HEK293 (cell line): ENCODE measurements at regions not wholly inside any gene's neighbourhood (a gene's known extent, or its start where the extent isn't known, plus 50 kb on each side); places are given as distances from the start of the nearest gene placed in this dataset.

Source experiments
- HIC1 ChIP-seq: fragments of 450-650 bp; formaldehyde crosslinking; IDR thresholded peaks from 2 replicates; pipeline ENCODE4 v1.5.1; 2016; ENCODE audit warnings: missing biosample characterization, missing genetic modification characterization
- KLF8 ChIP-seq: fragments of 450-650 bp; formaldehyde crosslinking; IDR thresholded peaks from 2 replicates; pipeline ENCODE4 v1.5.1; 2016; ENCODE audit warnings: missing biosample characterization, missing genetic modification characterization
- PRDM1 ChIP-seq: fragments of 450-650 bp; formaldehyde crosslinking; IDR thresholded peaks from 2 replicates; pipeline ENCODE4; 2016; ENCODE audit warnings: missing biosample characterization, missing genetic modification characterization
- PRDM2 ChIP-seq: fragments of 450-650 bp; formaldehyde crosslinking; IDR thresholded peaks from 2 replicates; pipeline ENCODE4 v1.5.1; 2016; ENCODE audit warnings: missing biosample characterization, missing genetic modification characterization, borderline replicate concordance
- SP2 ChIP-seq: fragments of 450-650 bp; formaldehyde crosslinking; IDR thresholded peaks from 2 replicates; pipeline ENCODE4 v1.5.1; 2016; ENCODE audit warnings: missing biosample characterization, missing genetic modification characterization
- TSHZ1 ChIP-seq: fragments of 450-650 bp; formaldehyde crosslinking; IDR thresholded peaks from 2 replicates; pipeline ENCODE4 v1.5.1; 2016; ENCODE audit warnings: missing biosample characterization, missing genetic modification characterization, borderline replicate concordance
- ZBTB10 ChIP-seq: fragments of 450-650 bp; formaldehyde crosslinking; IDR thresholded peaks from 2 replicates; pipeline ENCODE4 v1.5.1; 2016; ENCODE audit warnings: missing biosample characterization, missing genetic modification characterization
- ZBTB6 ChIP-seq: fragments of 450-650 bp; formaldehyde crosslinking; IDR thresholded peaks from 2 replicates; pipeline ENCODE4 v1.5.1; 2017; ENCODE audit warnings: missing biosample characterization, missing genetic modification characterization
- ZNF133 ChIP-seq: fragments of 450-650 bp; formaldehyde crosslinking; IDR thresholded peaks from 2 replicates; pipeline ENCODE4 v1.5.1; 2016; ENCODE audit warnings: missing biosample characterization, missing genetic modification characterization
- ZNF223 ChIP-seq: fragments of 450-650 bp; formaldehyde crosslinking; IDR thresholded peaks from 2 replicates; pipeline ENCODE4 v1.5.1; 2016; ENCODE audit warnings: missing biosample characterization, missing genetic modification characterization
- ZNF645 ChIP-seq: fragments of 450-650 bp; formaldehyde crosslinking; IDR thresholded peaks from 2 replicates; pipeline ENCODE4; 2016; ENCODE audit warnings: missing biosample characterization, missing genetic modification characterization

GRCh38 chr16:51025588-51026290 is 125.3 kb downstream of the SALL1 start (continued):
- no peak for TF ChIP-seq ZBTB10 (tag by site-specific recombination)
- TF ChIP-seq ZNF645, result no peak
- no peak for TF ChIP-seq ZBTB6 (tag by site-specific recombination)
- no peak for TF ChIP-seq PRDM1 (tag by site-specific recombination)
- no peak for TF ChIP-seq ZNF133 (tag by site-specific recombination)
- no peak for TF ChIP-seq KLF8 (tag by site-specific recombination)
- TF ChIP-seq ZNF223, result no peak
- TF ChIP-seq TSHZ1 (tag by site-specific recombination), result no peak
- no peak for TF ChIP-seq SP2
- TF ChIP-seq HIC1 (tag by site-specific recombination), result no peak
- TF ChIP-seq PRDM2 (tag by site-specific recombination), result no peak
